Activated B cell treated with CpG ODN at 0.5 μM for 24 hours (primary cell): ENCODE measurements at regions not wholly inside any gene's neighbourhood (a gene's known extent, or its start where the extent isn't known, plus 50 kb on each side); places are given as distances from the start of the nearest gene placed in this dataset.

Experiments used
- ATAC-seq: fragments of 200-7000 bp; cut with Tn5 transposase; one replicate; pipeline ENCODE4 v1.10.0; 2021; ENCODE audit warnings: low read depth, mild to moderate bottlenecking, moderate library complexity
- CTCF ChIA-PET: fragments of 350-600 bp; sonication (Branson Sonifier 250); formaldehyde crosslinking; loops from one replicate; lab custom pipeline; 2021; ENCODE audit warnings: antibody characterized with exemption; lab: Charles Lee
- POLR2A ChIA-PET: fragments of 350-600 bp; sonication (Branson Sonifier 250); formaldehyde crosslinking; loops from one replicate; lab custom pipeline; 2021; ENCODE audit warnings: antibody characterized with exemption; lab: Charles Lee
- DNase-seq: peaks from one replicate; pipeline ENCODE4 v3.0.0; 2022
- H3K27ac Mint-ChIP-seq: one replicate; pipeline ENCODE4 v1.8.0; 2020; ENCODE audit warnings: mixed read lengths
- H3K27me3 Mint-ChIP-seq: one replicate; pipeline ENCODE4 v1.8.0; 2021; ENCODE audit warnings: mixed read lengths
- H3K36me3 Mint-ChIP-seq: one replicate; pipeline ENCODE4 v1.8.0; 2021; ENCODE audit warnings: low read depth, mixed read lengths
- H3K4me1 Mint-ChIP-seq: one replicate; pipeline ENCODE4 v1.8.0; 2021; ENCODE audit warnings: mixed read lengths
- H3K4me3 Mint-ChIP-seq: one replicate; pipeline ENCODE4 v1.8.0; 2020; ENCODE audit warnings: mild to moderate bottlenecking, mixed read lengths
- H3K9me3 Mint-ChIP-seq: one replicate; pipeline ENCODE4 v1.8.0; 2020; ENCODE audit warnings: mixed read lengths
- CTCF ChIP-seq: fragments of 200-600 bp; IDR thresholded peaks from one replicate; pipeline ENCODE4 v1.8.0; 2022; ENCODE audit warnings: antibody characterized with exemption, mild to moderate bottlenecking
- intact Hi-C: fragments of 100-400 bp; cut with micrococcal nuclease; formaldehyde crosslinking; loops from one replicate; pipeline ENCODE4 v1.15.1; 2024

- no peaks in the 10 kb centered on the region for H3K27me3 Mint-ChIP-seq
- no peaks in the 10 kb centered on the region for H3K4me1 Mint-ChIP-seq
- H3K4me3 Mint-ChIP-seq = no peak overlapping the region
- H3K27ac Mint-ChIP-seq = no peak overlapping the region
- CTCF ChIA-PET = no interaction called here
- DNase-seq = no peak
- no peak for TF ChIP-seq CTCF
- ATAC-seq = no peak
- peaks cover 2% of the 10 kb centered on the region for H3K9me3 Mint-ChIP-seq
- H3K36me3 Mint-ChIP-seq = no peaks in the 10 kb centered on the region
- intact Hi-C loops = no loop called here
- POLR2A ChIA-PET = no interaction called here
These were observed 166.3 kb downstream of the TBX15 start for GRCh38 chr1:118821801-118822200.

- intact Hi-C loops = no loop called here
- Mint-ChIP-seq H3K9me3 (peaks cover 2% of the 10 kb centered on the region), H3K27ac (no peak overlapping the region), H3K4me3 (no peak overlapping the region), H3K36me3 (no peaks in the 10 kb centered on the region), H3K27me3 (no peaks in the 10 kb centered on the region), H3K4me1 (no peaks in the 10 kb centered on the region)
- DNase-seq = no peak
- ATAC-seq = no peak
- TF ChIP-seq CTCF = no peak
- CTCF ChIA-PET = no interaction called here
- POLR2A ChIA-PET = no interaction called here
These were observed 167.3 kb downstream of the TBX15 start for GRCh38 chr1:118820864-118821263.

GRCh38 chr1:118815909-118816308 is 172.2 kb downstream of the TBX15 start:
- Mint-ChIP-seq H3K4me3 (no peak overlapping the region), H3K27ac (no peak overlapping the region), H3K9me3 (no peaks in the 10 kb centered on the region), H3K36me3 (no peaks in the 10 kb centered on the region), H3K4me1 (no peaks in the 10 kb centered on the region), H3K27me3 (peaks cover 2% of the 10 kb centered on the region)
- no peak for TF ChIP-seq CTCF
- ATAC-seq (no peak), DNase-seq (no peak)
- CTCF ChIA-PET = no interaction called here
- POLR2A ChIA-PET = no interaction called here
- intact Hi-C loops = no loop called here

GRCh38 chr1:118812555-118812954 is 175.6 kb downstream of the TBX15 start:
- Mint-ChIP-seq H3K27ac (no peak overlapping the region), H3K4me3 (no peak overlapping the region), H3K27me3 (peaks cover 2% of the 10 kb centered on the region), H3K9me3 (peaks cover 2% of the 10 kb centered on the region), H3K4me1 (no peaks in the 10 kb centered on the region), H3K36me3 (no peaks in the 10 kb centered on the region)
- no peak for ATAC-seq
- no peak for TF ChIP-seq CTCF
- intact Hi-C loops = no loop called here
- ChIA-PET CTCF (no interaction called here), POLR2A (no interaction called here)
- no peak for DNase-seq

GRCh38 chr1:118811156-118811555 is 177.0 kb downstream of the TBX15 start:
- POLR2A ChIA-PET = no interaction called here
- no peaks in the 10 kb centered on the region for H3K36me3 Mint-ChIP-seq
- TF ChIP-seq CTCF = no peak
- H3K27ac Mint-ChIP-seq = no peak overlapping the region
- DNase-seq (no peak), ATAC-seq (no peak)
- H3K27me3 Mint-ChIP-seq = peaks cover 2% of the 10 kb centered on the region
- intact Hi-C loops = no loop called here
- peaks cover 2% of the 10 kb centered on the region for H3K9me3 Mint-ChIP-seq
- no peaks in the 10 kb centered on the region for H3K4me1 Mint-ChIP-seq
- CTCF ChIA-PET = no interaction called here
- no peak overlapping the region for H3K4me3 Mint-ChIP-seq
